Loucy (cell line): ENCODE measurements at regions not wholly inside any gene's neighbourhood (a gene's known extent, or its start where the extent isn't known, plus 50 kb on each side); places are given as distances from the start of the nearest gene placed in this dataset.

ENCODE experiments used
- H2AFZ ChIP-seq: fragments of 200-600 bp; sonication (generic); 2 replicates; pipeline ENCODE4 v1.6.0; 2016; ENCODE audit warnings: antibody characterized with exemption, mild to moderate bottlenecking, low read length, moderate library complexity
- H3F3A ChIP-seq: fragments of 200-600 bp; 2 replicates; pipeline ENCODE4 v1.6.0; 2016; ENCODE audit warnings: antibody characterized with exemption, low read depth, mild to moderate bottlenecking
- H3K27me3 ChIP-seq: fragments of 200-600 bp; sonication (generic); 2 replicates; pipeline ENCODE4 v1.6.1; 2014; ENCODE audit warnings: low read length, mild to moderate bottlenecking; ENCODE audit not compliant: insufficient read depth, poor library complexity, severe bottlenecking
- H3K36me3 ChIP-seq: fragments of 200-600 bp; sonication (generic); 2 replicates; pipeline ENCODE4 v1.6.1; 2016; ENCODE audit warnings: low read length; ENCODE audit not compliant: insufficient read depth
- H3K4me1 ChIP-seq: fragments of 200-600 bp; sonication (generic); 2 replicates; pipeline ENCODE4 v1.5.1; 2014; ENCODE audit warnings: low read length, mild to moderate bottlenecking; ENCODE audit not compliant: insufficient read depth, poor library complexity, severe bottlenecking
- H3K4me2 ChIP-seq: fragments of 200-600 bp; sonication (generic); 2 replicates; pipeline ENCODE4 v1.6.0; 2014; ENCODE audit warnings: antibody characterized with exemption, low read length, low read depth, mild to moderate bottlenecking; ENCODE audit not compliant: poor library complexity, severe bottlenecking
- H3K4me3 ChIP-seq: fragments of 200-600 bp; sonication (generic); 2 replicates; pipeline ENCODE4 v1.5.1; 2014; ENCODE audit warnings: low read length, mild to moderate bottlenecking, mixed read lengths; ENCODE audit not compliant: poor library complexity, severe bottlenecking
- H3K79me2 ChIP-seq: fragments of 200-600 bp; sonication (generic); 2 replicates; pipeline ENCODE4 v1.6.1; 2014; ENCODE audit warnings: low read length; ENCODE audit not compliant: insufficient read depth
- H3K9ac ChIP-seq: fragments of 200-600 bp; sonication (generic); 2 replicates; pipeline ENCODE4 v1.6.0; 2014; ENCODE audit warnings: mild to moderate bottlenecking, low read depth, low read length, moderate library complexity; ENCODE audit not compliant: poor library complexity, severe bottlenecking
- H3K9me2 ChIP-seq: fragments of 200-600 bp; sonication (generic); replicated peaks from 2 replicates; pipeline ENCODE4 v1.6.1; 2016; ENCODE audit warnings: low read depth, low read length, mixed read lengths
- H3K9me3 ChIP-seq: fragments of 200-600 bp; sonication (generic); 2 replicates; pipeline ENCODE4 v1.6.1; 2014; ENCODE audit warnings: mild to moderate bottlenecking, antibody characterized with exemption, low read length, low read depth; ENCODE audit not compliant: insufficient read depth
- H4K20me1 ChIP-seq: fragments of 200-600 bp; sonication (generic); 2 replicates; pipeline ENCODE4 v1.6.0; 2014; ENCODE audit warnings: antibody characterized with exemption, low read length, mild to moderate bottlenecking; ENCODE audit not compliant: insufficient read depth, poor library complexity, severe bottlenecking
- CTCF ChIP-seq: fragments of 200-600 bp; sonication (generic); conservative IDR thresholded peaks from 2 replicates; pipeline ENCODE4 v1.5.1; 2014; ENCODE audit warnings: mild to moderate bottlenecking, antibody characterized with exemption, low read length
- EZH2phosphoT487 ChIP-seq: fragments of 200-600 bp; IDR thresholded peaks from 2 replicates; pipeline ENCODE4 v1.6.1; 2018; ENCODE audit warnings: antibody characterized with exemption, mild to moderate bottlenecking, moderate library complexity, borderline replicate concordance

GRCh38 chr1:228866468-228866867 is 131.2 kb downstream of the RHOU start:
- no peaks in the 10 kb centered on the region for H3K36me3 ChIP-seq
- no peak overlapping the region for H3K4me3 ChIP-seq
- H3K9me3 ChIP-seq: no peaks in the 10 kb centered on the region
- H3K4me1 ChIP-seq: peaks cover 12% of the 10 kb centered on the region
- no peaks in the 10 kb centered on the region for H3F3A ChIP-seq
- no peaks in the 10 kb centered on the region for H3K9me2 ChIP-seq
- TF ChIP-seq EZH2phosphoT487 (no peak), CTCF (no peak)
- H3K4me2 ChIP-seq: no peak overlapping the region
- no peak overlapping the region for H3K9ac ChIP-seq
- no peaks in the 10 kb centered on the region for H4K20me1 ChIP-seq
- no peak overlapping the region for H2AFZ ChIP-seq
- no peaks in the 10 kb centered on the region for H3K79me2 ChIP-seq
- H3K27me3 ChIP-seq: peaks cover 13% of the 10 kb centered on the region

DNA sequence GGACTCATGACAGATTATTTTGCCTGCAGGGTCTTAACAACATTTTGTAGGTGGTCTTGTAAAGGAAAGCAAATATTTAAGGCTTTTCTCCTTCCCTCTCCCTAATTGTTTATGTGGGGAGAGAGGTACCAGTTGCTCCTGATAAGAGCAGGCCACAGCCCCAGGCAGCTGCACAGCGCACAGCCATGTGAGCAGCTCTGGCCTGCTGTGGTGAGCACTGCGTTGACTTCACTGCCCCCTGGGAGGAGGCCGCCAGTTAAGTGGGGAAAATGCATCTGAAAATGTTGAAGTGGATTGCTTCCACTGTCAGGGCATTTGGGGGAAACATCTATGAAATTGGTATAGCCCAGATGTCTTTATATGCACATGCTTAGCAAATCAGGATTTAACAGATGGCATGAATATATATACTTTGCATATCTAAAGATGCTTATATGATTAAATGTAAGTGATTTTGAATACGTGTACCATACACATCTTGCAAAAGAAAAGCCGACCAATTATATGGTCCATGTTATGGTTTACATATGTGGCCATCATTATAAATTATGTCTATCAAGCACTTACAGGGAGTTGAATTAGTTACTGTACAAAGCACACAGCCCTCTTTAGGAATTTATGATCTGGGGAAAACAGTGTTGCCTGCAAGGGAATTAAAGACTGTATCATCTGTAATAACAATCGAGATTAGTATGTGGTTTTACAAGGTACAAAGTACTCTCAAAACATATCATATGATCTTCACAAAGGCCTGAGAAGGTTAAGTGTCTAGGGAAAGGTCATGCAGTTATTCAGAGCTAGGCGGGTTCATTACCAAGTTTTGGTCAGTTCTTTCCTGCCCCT is 132.1 kb downstream of the RHOU start:
- Histone ChIP-seq H3K79me2 (no peaks in the 10 kb centered on the region), H3F3A (no peaks in the 10 kb centered on the region), H2AFZ (no peak overlapping the region), H3K9me2 (no peaks in the 10 kb centered on the region), H3K36me3 (no peaks in the 10 kb centered on the region), H4K20me1 (no peaks in the 10 kb centered on the region), H3K27me3 (peaks cover 5% of the 10 kb centered on the region), H3K4me3 (no peak overlapping the region), H3K9me3 (no peaks in the 10 kb centered on the region), H3K9ac (no peak overlapping the region), H3K4me1 (peaks cover 12% of the 10 kb centered on the region), H3K4me2 (no peak overlapping the region)
- TF ChIP-seq CTCF (no peak), EZH2phosphoT487 (no peak)

GRCh38 chr1:228867951-228868730 is 132.9 kb downstream of the RHOU start:
- Histone ChIP-seq H3K4me3 (no peak overlapping the region), H3K9me3 (no peaks in the 10 kb centered on the region), H3K79me2 (no peaks in the 10 kb centered on the region), H4K20me1 (no peaks in the 10 kb centered on the region), H3K9me2 (no peaks in the 10 kb centered on the region), H3F3A (no peaks in the 10 kb centered on the region), H3K27me3 (no peaks in the 10 kb centered on the region), H3K4me2 (no peak overlapping the region), H2AFZ (no peak overlapping the region), H3K4me1 (peaks cover 12% of the 10 kb centered on the region), H3K9ac (no peak overlapping the region), H3K36me3 (no peaks in the 10 kb centered on the region)
- TF ChIP-seq CTCF: no peak
- TF ChIP-seq EZH2phosphoT487: no peak
